ENCODE measurements at regions not wholly inside any gene's neighbourhood (a gene's known extent, or its start where the extent isn't known, plus 50 kb on each side); places are given as distances from the start of the nearest gene placed in this dataset.

DNA sequence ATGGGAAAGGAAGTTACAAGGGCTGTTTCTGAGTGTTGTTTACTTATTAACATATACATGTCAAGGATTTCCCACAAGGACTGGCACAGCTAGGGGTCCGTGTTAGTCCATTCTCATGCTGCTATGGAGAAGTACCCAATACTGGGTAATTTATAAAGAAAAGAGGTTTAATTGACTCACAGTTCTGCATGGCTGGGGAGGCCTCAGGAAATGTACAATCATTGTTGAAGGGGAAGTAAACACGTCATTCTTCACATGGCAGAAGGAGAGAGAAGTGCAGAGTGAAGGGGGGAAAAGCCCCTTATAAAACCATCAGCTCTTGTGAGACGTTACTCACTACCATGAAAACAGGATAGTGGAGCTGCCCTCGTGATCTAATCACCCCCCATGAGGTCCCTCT lies 128.9 kb upstream of the CELF4 start:
- DNase-seq (ENCODE audit: extremely low spot score), result no peak
- TF ChIP-seq FOXM1 (IDR thresholded peaks at IDR 0.05; ENCODE audit: borderline replicate concordance), result no peak
- no peak for TF ChIP-seq ZNF384 (IDR thresholded peaks at IDR 0.05)
- TF ChIP-seq ARNT (IDR thresholded peaks at IDR 0.05), result no peak
- no peak for TF ChIP-seq ELF4 (IDR thresholded peaks at IDR 0.05)
- TF ChIP-seq, protein P1, sequence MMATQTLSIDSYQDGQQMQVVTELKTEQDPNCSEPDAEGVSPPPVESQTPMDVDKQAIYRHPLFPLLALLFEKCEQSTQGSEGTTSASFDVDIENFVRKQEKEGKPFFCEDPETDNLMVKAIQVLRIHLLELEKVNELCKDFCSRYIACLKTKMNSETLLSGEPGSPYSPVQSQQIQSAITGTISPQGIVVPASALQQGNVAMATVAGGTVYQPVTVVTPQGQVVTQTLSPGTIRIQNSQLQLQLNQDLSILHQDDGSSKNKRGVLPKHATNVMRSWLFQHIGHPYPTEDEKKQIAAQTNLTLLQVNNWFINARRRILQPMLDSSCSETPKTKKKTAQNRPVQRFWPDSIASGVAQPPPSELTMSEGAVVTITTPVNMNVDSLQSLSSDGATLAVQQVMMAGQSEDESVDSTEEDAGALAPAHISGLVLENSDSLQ (IDR thresholded peaks at IDR 0.05), result no peak
- TF ChIP-seq L3MBTL2 (conservative IDR thresholded peaks at IDR 0.05), result no peak
- TF ChIP-seq FOXK2 (IDR thresholded peaks at IDR 0.05), result no peak
- TF ChIP-seq BHLHE40 (IDR thresholded peaks at IDR 0.05; ENCODE audit: borderline replicate concordance), result no peak
- no peak for TF ChIP-seq CTBP1 (IDR thresholded peaks at IDR 0.05; ENCODE audit: borderline replicate concordance)
- no peak for TF ChIP-seq SP1 (IDR thresholded peaks at IDR 0.05)
- no peak for TF ChIP-seq TARDBP (IDR thresholded peaks at IDR 0.05)
- TF ChIP-seq HDGF (IDR thresholded peaks at IDR 0.05; ENCODE audit: borderline replicate concordance), result no peak
- no peak for TF ChIP-seq NFRKB (IDR thresholded peaks at IDR 0.05)
- no peak for TF ChIP-seq LEF1 (IDR thresholded peaks at IDR 0.05; ENCODE audit: borderline replicate concordance)
- ChIA-PET POLR2A (interaction anchor here (0.6 kb wide), 1 partner anchor 58 kb away, joined by 3 read pairs; no protein-coding TSS in a partner anchor), CTCF (no interaction called here)

DNA sequence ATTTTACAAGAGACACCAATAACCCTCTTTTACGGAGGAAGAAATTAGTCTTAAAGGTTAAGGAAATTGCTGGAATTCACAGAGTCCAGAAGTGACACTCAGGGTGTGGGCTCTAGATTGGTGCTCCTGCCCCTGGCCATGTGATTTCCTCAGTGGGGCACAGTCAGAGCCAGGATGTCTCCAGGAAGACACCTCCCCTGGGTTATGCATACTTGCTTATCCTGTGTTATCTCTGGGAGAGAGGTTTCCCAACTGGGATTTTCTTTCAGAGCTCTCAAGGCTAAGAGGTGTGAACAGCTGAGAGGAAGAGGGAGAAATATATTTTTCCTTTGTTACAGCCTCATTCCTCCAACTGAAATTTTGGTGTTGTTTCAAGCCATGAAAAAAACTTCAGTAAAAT lies 125.6 kb upstream of the CELF4 start:
- TF ChIP-seq SUZ12 (IDR thresholded peaks at IDR 0.05) (no peak), SP1 (IDR thresholded peaks at IDR 0.05) (no peak)
- POLR2A ChIA-PET, result no interaction called here
- DNase-seq (ENCODE audit: extremely low spot score), result no peak
- CTCF ChIA-PET, result no interaction called here

DNA sequence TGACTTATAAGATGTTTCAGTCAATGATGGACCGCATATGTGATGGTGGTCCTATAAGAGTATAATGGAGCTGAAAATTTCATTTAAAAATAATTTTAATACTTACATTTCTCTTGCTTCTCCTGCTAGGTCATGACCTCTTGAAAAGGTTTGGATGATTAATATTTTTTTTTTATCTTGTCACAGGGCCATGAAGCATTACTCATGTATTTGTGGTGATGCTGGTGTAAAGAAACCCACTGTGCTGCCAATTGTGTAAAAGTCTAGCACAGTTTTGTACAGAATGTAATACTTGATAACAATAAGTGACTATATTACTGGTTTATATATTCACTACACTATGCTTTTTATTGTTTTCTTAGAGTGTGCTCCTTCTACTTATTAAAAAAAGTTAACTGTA lies 124.2 kb upstream of the CELF4 start:
- ChIA-PET CTCF (no interaction called here), POLR2A (no interaction called here)
- no peak for DNase-seq (ENCODE audit: extremely low spot score)
- no peak for TF ChIP-seq FOXA1 (IDR thresholded peaks at IDR 0.05)
- TF ChIP-seq, protein P1 (IDR thresholded peaks at IDR 0.05), result no peak
- TF ChIP-seq HDGF (IDR thresholded peaks at IDR 0.05; ENCODE audit: borderline replicate concordance), result no peak
- TF ChIP-seq CTBP1 (IDR thresholded peaks at IDR 0.05; ENCODE audit: borderline replicate concordance), result no peak
- no peak for TF ChIP-seq SP1 (IDR thresholded peaks at IDR 0.05)
- TF ChIP-seq FOXM1 (IDR thresholded peaks at IDR 0.05; ENCODE audit: borderline replicate concordance), result no peak
- TF ChIP-seq L3MBTL2 (conservative IDR thresholded peaks at IDR 0.05), result no peak
- no peak for TF ChIP-seq SUZ12 (IDR thresholded peaks at IDR 0.05)
- no peak for TF ChIP-seq ARNT (IDR thresholded peaks at IDR 0.05)
- TF ChIP-seq NFRKB (IDR thresholded peaks at IDR 0.05), result no peak
- TF ChIP-seq ELF4 (IDR thresholded peaks at IDR 0.05), result no peak
- no peak for TF ChIP-seq BHLHE40 (IDR thresholded peaks at IDR 0.05; ENCODE audit: borderline replicate concordance)
- TF ChIP-seq ZNF384 (IDR thresholded peaks at IDR 0.05), result no peak
- TF ChIP-seq LEF1 (IDR thresholded peaks at IDR 0.05; ENCODE audit: borderline replicate concordance), result no peak
- no peak for TF ChIP-seq TARDBP (IDR thresholded peaks at IDR 0.05)
- TF ChIP-seq FOXK2 (IDR thresholded peaks at IDR 0.05), result no peak

DNA sequence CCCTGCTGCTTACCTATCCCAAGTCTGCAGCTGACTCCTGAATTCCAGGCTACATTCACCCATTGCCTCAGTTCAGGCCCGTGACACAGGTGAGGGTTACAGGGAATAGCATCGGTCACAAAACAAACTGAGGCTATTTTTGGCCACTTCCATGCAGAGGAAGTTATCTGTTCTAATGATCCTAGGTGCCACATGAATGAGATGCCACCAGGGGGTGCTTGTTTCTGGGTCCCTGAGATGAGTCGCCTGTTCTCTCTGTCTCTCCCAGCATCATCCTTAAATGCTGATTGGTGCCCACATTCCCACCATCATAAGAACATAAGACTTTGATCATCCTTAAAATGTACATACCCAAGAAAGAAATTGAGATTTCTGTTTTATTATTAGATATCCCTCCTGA lies 119.0 kb upstream of the CELF4 start:
- CTCF ChIA-PET, result no interaction called here
- no peak for DNase-seq (ENCODE audit: extremely low spot score)
- POLR2A ChIA-PET, result no interaction called here
- TF ChIP-seq FOXA1 (IDR thresholded peaks at IDR 0.05) (no peak), L3MBTL2 (conservative IDR thresholded peaks at IDR 0.05) (no peak), LEF1 (IDR thresholded peaks at IDR 0.05; ENCODE audit: borderline replicate concordance) (no peak), FOXM1 (IDR thresholded peaks at IDR 0.05; ENCODE audit: borderline replicate concordance) (no peak), CTBP1 (IDR thresholded peaks at IDR 0.05; ENCODE audit: borderline replicate concordance) (no peak), ARNT (IDR thresholded peaks at IDR 0.05) (no peak), TARDBP (IDR thresholded peaks at IDR 0.05) (no peak), NFRKB (IDR thresholded peaks at IDR 0.05) (no peak), HDGF (IDR thresholded peaks at IDR 0.05; ENCODE audit: borderline replicate concordance) (no peak), FOXK2 (IDR thresholded peaks at IDR 0.05) (no peak), SUZ12 (IDR thresholded peaks at IDR 0.05) (no peak), ZNF384 (IDR thresholded peaks at IDR 0.05) (no peak), BHLHE40 (IDR thresholded peaks at IDR 0.05; ENCODE audit: borderline replicate concordance) (no peak), SP1 (IDR thresholded peaks at IDR 0.05) (no peak), ELF4 (IDR thresholded peaks at IDR 0.05) (no peak)
- TF ChIP-seq, protein P1 (IDR thresholded peaks at IDR 0.05), result no peak

DNA sequence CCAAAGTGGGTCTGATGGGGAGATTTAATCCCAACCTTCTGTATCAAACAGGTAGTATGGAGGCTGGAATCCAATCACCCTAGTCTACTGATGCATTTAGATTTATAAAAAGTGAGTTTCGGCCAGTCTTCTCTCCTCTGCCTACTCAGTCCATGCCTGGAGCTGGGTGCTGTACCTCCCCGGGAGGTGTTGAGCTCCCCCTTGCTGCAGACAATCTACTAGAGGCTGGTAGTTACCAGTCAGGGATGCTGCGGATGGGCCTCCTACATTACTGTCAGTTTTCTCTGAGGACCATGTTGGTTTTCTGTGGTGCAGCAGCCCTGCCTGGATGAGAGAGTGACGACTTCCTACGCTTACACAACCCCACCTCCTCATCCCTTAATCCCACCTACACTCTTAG lies 118.6 kb upstream of the CELF4 start:
- TF ChIP-seq FOXM1 (IDR thresholded peaks at IDR 0.05; ENCODE audit: borderline replicate concordance) (no peak), TARDBP (IDR thresholded peaks at IDR 0.05) (no peak), CTBP1 (IDR thresholded peaks at IDR 0.05; ENCODE audit: borderline replicate concordance) (no peak), LEF1 (IDR thresholded peaks at IDR 0.05; ENCODE audit: borderline replicate concordance) (no peak), NFRKB (IDR thresholded peaks at IDR 0.05) (no peak), ZNF384 (IDR thresholded peaks at IDR 0.05) (no peak), ARNT (IDR thresholded peaks at IDR 0.05) (no peak), FOXA1 (IDR thresholded peaks at IDR 0.05) (no peak)
- ChIA-PET POLR2A (no interaction called here), CTCF (interaction anchor here (0.6 kb wide), 1 partner anchor 184 kb away, joined by 4 read pairs; no protein-coding TSS in a partner anchor)
- no peak for DNase-seq (ENCODE audit: extremely low spot score)

DNA sequence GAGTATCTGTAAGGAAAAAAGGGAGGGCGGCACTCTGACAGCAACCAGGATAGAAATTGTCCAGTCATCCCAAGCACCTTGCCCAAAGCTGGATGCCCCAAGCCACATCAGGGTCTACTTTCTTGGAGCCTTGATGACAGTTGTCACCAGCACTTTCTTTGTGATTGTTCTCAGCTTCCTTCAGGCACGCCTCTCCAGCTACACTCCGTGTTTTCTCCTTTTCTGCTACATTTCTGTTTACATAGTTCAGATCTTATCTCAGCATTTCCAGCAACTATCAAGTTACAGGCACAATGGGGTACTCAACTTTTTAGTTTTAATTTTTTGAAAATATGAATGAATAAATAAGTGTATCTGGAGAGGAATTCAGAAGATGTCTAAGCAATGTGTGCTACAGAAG lies 115.3 kb upstream of the CELF4 start:
- DNase-seq (ENCODE audit: extremely low spot score), result no peak
- ChIA-PET CTCF (no interaction called here), POLR2A (no interaction called here)
- TF ChIP-seq BHLHE40 (IDR thresholded peaks at IDR 0.05; ENCODE audit: borderline replicate concordance), result no peak
- TF ChIP-seq ZNF384 (IDR thresholded peaks at IDR 0.05), result no peak
- no peak for TF ChIP-seq ELF4 (IDR thresholded peaks at IDR 0.05)
- 0 out of 2 replicates have a peak, but pooled peaks have one; percentile 4 for TF ChIP-seq ARNT (IDR thresholded peaks at IDR 0.05)
- TF ChIP-seq, protein P1 (IDR thresholded peaks at IDR 0.05), result no peak
- no peak for TF ChIP-seq LEF1 (IDR thresholded peaks at IDR 0.05; ENCODE audit: borderline replicate concordance)
- no peak for TF ChIP-seq FOXA1 (IDR thresholded peaks at IDR 0.05)

All from HEK293T (cell line).